Activated T-cell treated with anti-CD3 and anti-CD28 coated beads for 48 hours (primary cell): ENCODE measurements at regions not wholly inside any gene's neighbourhood (a gene's known extent, or its start where the extent isn't known, plus 50 kb on each side); places are given as distances from the start of the nearest gene placed in this dataset.

ENCODE experiments used
- DNase-seq: peaks from one replicate; pipeline ENCODE4 v3.0.0-alpha.2; 2020; ENCODE audit warnings: low read depth

GRCh38 chr4:13129095-13129494 lies 355.0 kb downstream of the RAB28 start:
- no peak for DNase-seq

- no peak for DNase-seq
These were observed 356.9 kb downstream of the RAB28 start for GRCh38 chr4:13126976-13127910.

- DNase-seq = no peak
These were observed 365.5 kb downstream of the RAB28 start for GRCh38 chr4:13118633-13119032.

- no peak for DNase-seq
These were observed 367.0 kb downstream of the RAB28 start for GRCh38 chr4:13117185-13117584.

- no peak for DNase-seq
These were observed 372.1 kb downstream of the RAB28 start for GRCh38 chr4:13112030-13112429.

GRCh38 chr4:13109536-13109935 lies 374.6 kb downstream of the RAB28 start:
- DNase-seq = no peak

- DNase-seq = no peak
These were observed 376.0 kb downstream of the RAB28 start for GRCh38 chr4:13108096-13108495.

GRCh38 chr4:13103382-13104015 lies 380.6 kb downstream of the RAB28 start:
- DNase-seq = no peak

- no peak for DNase-seq
These were observed 381.9 kb downstream of the RAB28 start for GRCh38 chr4:13102092-13102742.

- DNase-seq = no peak
These were observed 386.2 kb downstream of the RAB28 start for GRCh38 chr4:13097971-13098370.

- no peak for DNase-seq
These were observed 388.4 kb downstream of the RAB28 start for GRCh38 chr4:13095722-13096121.

GRCh38 chr4:13093170-13093569 lies 391.0 kb downstream of the RAB28 start:
- DNase-seq = no peak

- no peak for DNase-seq
These were observed 391.4 kb downstream of the RAB28 start for GRCh38 chr4:13092702-13093101.

- DNase-seq = no peak
These were observed 394.5 kb downstream of the RAB28 start for GRCh38 chr4:13089659-13089998.

GRCh38 chr4:13088726-13089658 lies 395.1 kb downstream of the RAB28 start:
- no peak for DNase-seq

GRCh38 chr4:13087041-13087440 lies 397.1 kb downstream of the RAB28 start:
- DNase-seq = no peak

GRCh38 chr4:13084210-13084609 lies 399.9 kb downstream of the RAB28 start:
- no peak for DNase-seq

- DNase-seq = no peak
These were observed 402.3 kb downstream of the RAB28 start for GRCh38 chr4:13081830-13082229.

- DNase-seq = no peak
These were observed 417.1 kb downstream of the RAB28 start for GRCh38 chr4:13067077-13067476.

- DNase-seq = no peak
These were observed 425.1 kb downstream of the RAB28 start for GRCh38 chr4:13059019-13059418.

- no peak for DNase-seq
These were observed 427.4 kb downstream of the RAB28 start for GRCh38 chr4:13056630-13057189.
